Loucy (cell line): ENCODE measurements at regions not wholly inside any gene's neighbourhood (a gene's known extent, or its start where the extent isn't known, plus 50 kb on each side); places are given as distances from the start of the nearest gene placed in this dataset.

Source experiments
- H2AFZ ChIP-seq: fragments of 200-600 bp; sonication (generic); 2 replicates; pipeline ENCODE4 v1.6.0; 2016; ENCODE audit warnings: antibody characterized with exemption, mild to moderate bottlenecking, low read length, moderate library complexity
- H3F3A ChIP-seq: fragments of 200-600 bp; 2 replicates; pipeline ENCODE4 v1.6.0; 2016; ENCODE audit warnings: antibody characterized with exemption, low read depth, mild to moderate bottlenecking
- H3K27me3 ChIP-seq: fragments of 200-600 bp; sonication (generic); 2 replicates; pipeline ENCODE4 v1.6.1; 2014; ENCODE audit warnings: low read length, mild to moderate bottlenecking; ENCODE audit not compliant: insufficient read depth, poor library complexity, severe bottlenecking
- H3K36me3 ChIP-seq: fragments of 200-600 bp; sonication (generic); 2 replicates; pipeline ENCODE4 v1.6.1; 2016; ENCODE audit warnings: low read length; ENCODE audit not compliant: insufficient read depth
- H3K4me1 ChIP-seq: fragments of 200-600 bp; sonication (generic); 2 replicates; pipeline ENCODE4 v1.5.1; 2014; ENCODE audit warnings: low read length, mild to moderate bottlenecking; ENCODE audit not compliant: insufficient read depth, poor library complexity, severe bottlenecking
- H3K4me2 ChIP-seq: fragments of 200-600 bp; sonication (generic); 2 replicates; pipeline ENCODE4 v1.6.0; 2014; ENCODE audit warnings: antibody characterized with exemption, low read length, low read depth, mild to moderate bottlenecking; ENCODE audit not compliant: poor library complexity, severe bottlenecking
- H3K4me3 ChIP-seq: fragments of 200-600 bp; sonication (generic); 2 replicates; pipeline ENCODE4 v1.5.1; 2014; ENCODE audit warnings: low read length, mild to moderate bottlenecking, mixed read lengths; ENCODE audit not compliant: poor library complexity, severe bottlenecking
- H3K79me2 ChIP-seq: fragments of 200-600 bp; sonication (generic); 2 replicates; pipeline ENCODE4 v1.6.1; 2014; ENCODE audit warnings: low read length; ENCODE audit not compliant: insufficient read depth
- H3K9ac ChIP-seq: fragments of 200-600 bp; sonication (generic); 2 replicates; pipeline ENCODE4 v1.6.0; 2014; ENCODE audit warnings: mild to moderate bottlenecking, low read depth, low read length, moderate library complexity; ENCODE audit not compliant: poor library complexity, severe bottlenecking
- H3K9me2 ChIP-seq: fragments of 200-600 bp; sonication (generic); replicated peaks from 2 replicates; pipeline ENCODE4 v1.6.1; 2016; ENCODE audit warnings: low read depth, low read length, mixed read lengths
- H3K9me3 ChIP-seq: fragments of 200-600 bp; sonication (generic); 2 replicates; pipeline ENCODE4 v1.6.1; 2014; ENCODE audit warnings: mild to moderate bottlenecking, antibody characterized with exemption, low read length, low read depth; ENCODE audit not compliant: insufficient read depth
- H4K20me1 ChIP-seq: fragments of 200-600 bp; sonication (generic); 2 replicates; pipeline ENCODE4 v1.6.0; 2014; ENCODE audit warnings: antibody characterized with exemption, low read length, mild to moderate bottlenecking; ENCODE audit not compliant: insufficient read depth, poor library complexity, severe bottlenecking
- EZH2phosphoT487 ChIP-seq: fragments of 200-600 bp; IDR thresholded peaks from 2 replicates; pipeline ENCODE4 v1.6.1; 2018; ENCODE audit warnings: antibody characterized with exemption, mild to moderate bottlenecking, moderate library complexity, borderline replicate concordance
- TF ChIP-seq, protein P1 (sequence below): fragments of 200-600 bp; sonication (generic); conservative IDR thresholded peaks from 2 replicates; pipeline ENCODE4 v1.5.1; 2014; ENCODE audit warnings: mild to moderate bottlenecking, antibody characterized with exemption, low read length

GRCh38 chr7:52253953-52254352, 781.5 kb upstream of the POM121L12 start:
- Histone ChIP-seq H2AFZ (no peak overlapping the region), H3K4me1 (no peaks in the 10 kb centered on the region), H3K4me2 (no peak overlapping the region), H3F3A (no peaks in the 10 kb centered on the region), H4K20me1 (no peaks in the 10 kb centered on the region), H3K9ac (no peak overlapping the region), H3K79me2 (no peaks in the 10 kb centered on the region), H3K4me3 (no peak overlapping the region), H3K9me3 (no peaks in the 10 kb centered on the region), H3K36me3 (no peaks in the 10 kb centered on the region), H3K9me2 (no peaks in the 10 kb centered on the region), H3K27me3 (no peaks in the 10 kb centered on the region)
- TF ChIP-seq EZH2phosphoT487, result no peak
- TF ChIP-seq, protein P1, sequence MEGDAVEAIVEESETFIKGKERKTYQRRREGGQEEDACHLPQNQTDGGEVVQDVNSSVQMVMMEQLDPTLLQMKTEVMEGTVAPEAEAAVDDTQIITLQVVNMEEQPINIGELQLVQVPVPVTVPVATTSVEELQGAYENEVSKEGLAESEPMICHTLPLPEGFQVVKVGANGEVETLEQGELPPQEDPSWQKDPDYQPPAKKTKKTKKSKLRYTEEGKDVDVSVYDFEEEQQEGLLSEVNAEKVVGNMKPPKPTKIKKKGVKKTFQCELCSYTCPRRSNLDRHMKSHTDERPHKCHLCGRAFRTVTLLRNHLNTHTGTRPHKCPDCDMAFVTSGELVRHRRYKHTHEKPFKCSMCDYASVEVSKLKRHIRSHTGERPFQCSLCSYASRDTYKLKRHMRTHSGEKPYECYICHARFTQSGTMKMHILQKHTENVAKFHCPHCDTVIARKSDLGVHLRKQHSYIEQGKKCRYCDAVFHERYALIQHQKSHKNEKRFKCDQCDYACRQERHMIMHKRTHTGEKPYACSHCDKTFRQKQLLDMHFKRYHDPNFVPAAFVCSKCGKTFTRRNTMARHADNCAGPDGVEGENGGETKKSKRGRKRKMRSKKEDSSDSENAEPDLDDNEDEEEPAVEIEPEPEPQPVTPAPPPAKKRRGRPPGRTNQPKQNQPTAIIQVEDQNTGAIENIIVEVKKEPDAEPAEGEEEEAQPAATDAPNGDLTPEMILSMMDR, result no peak

DNA sequence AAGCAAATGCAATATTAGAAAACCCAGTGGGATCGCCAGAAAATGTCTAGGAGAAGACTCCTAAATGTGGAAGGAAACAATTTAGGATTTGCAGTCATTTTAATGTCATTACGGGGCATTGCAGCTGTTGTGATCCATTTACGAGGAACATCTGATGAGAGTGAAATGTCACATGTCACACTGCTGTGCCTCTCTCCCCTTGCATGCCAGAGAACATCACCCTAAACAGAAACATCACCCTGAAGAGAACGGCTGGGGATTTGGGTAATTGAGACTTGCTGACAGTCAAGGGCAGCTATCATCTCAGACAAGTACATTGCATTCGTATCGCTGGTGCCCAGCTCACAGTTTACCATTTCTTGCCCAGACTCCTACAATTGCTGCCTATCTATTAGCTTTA, 785.7 kb upstream of the POM121L12 start:
- no peaks in the 10 kb centered on the region for H3K27me3 ChIP-seq
- H3K9ac ChIP-seq, result no peak overlapping the region
- H3K4me3 ChIP-seq, result no peak overlapping the region
- H4K20me1 ChIP-seq, result no peaks in the 10 kb centered on the region
- no peaks in the 10 kb centered on the region for H3F3A ChIP-seq
- H3K4me1 ChIP-seq, result no peaks in the 10 kb centered on the region
- H3K9me3 ChIP-seq, result no peaks in the 10 kb centered on the region
- no peaks in the 10 kb centered on the region for H3K36me3 ChIP-seq
- TF ChIP-seq, protein P1, result no peak
- TF ChIP-seq EZH2phosphoT487, result no peak
- H3K9me2 ChIP-seq, result no peaks in the 10 kb centered on the region
- no peak overlapping the region for H2AFZ ChIP-seq
- H3K4me2 ChIP-seq, result no peak overlapping the region
- no peaks in the 10 kb centered on the region for H3K79me2 ChIP-seq

DNA sequence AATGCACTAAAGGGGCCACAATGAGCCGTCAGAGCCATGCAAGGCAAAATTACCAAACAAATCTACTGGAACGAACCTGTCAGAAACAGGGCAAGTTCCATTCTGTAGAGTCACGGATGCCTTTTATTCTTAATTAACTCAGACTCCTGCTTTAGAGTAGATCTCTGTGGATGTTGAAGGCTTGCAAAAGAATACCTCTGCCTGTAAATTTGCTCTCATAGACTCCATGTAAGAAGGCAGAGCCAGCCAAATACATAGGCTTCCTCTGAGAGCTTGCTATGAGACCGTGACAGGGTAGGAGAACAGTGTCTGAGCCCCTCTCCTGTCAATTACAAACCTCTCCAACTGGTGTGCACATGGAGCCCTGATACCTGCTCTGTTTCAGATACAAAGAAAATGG, 787.9 kb upstream of the POM121L12 start:
- no peak overlapping the region for H3K9ac ChIP-seq
- no peak overlapping the region for H3K4me2 ChIP-seq
- no peaks in the 10 kb centered on the region for H3F3A ChIP-seq
- TF ChIP-seq, protein P1, result no peak
- no peak for TF ChIP-seq EZH2phosphoT487
- no peaks in the 10 kb centered on the region for H3K79me2 ChIP-seq
- no peaks in the 10 kb centered on the region for H3K27me3 ChIP-seq
- H4K20me1 ChIP-seq, result no peaks in the 10 kb centered on the region
- no peaks in the 10 kb centered on the region for H3K4me1 ChIP-seq
- no peak overlapping the region for H2AFZ ChIP-seq
- no peaks in the 10 kb centered on the region for H3K36me3 ChIP-seq
- H3K9me2 ChIP-seq, result no peaks in the 10 kb centered on the region
- no peak overlapping the region for H3K4me3 ChIP-seq
- no peaks in the 10 kb centered on the region for H3K9me3 ChIP-seq
